OCI-LY1 (cell line): ENCODE measurements at regions not wholly inside any gene's neighbourhood (a gene's known extent, or its start where the extent isn't known, plus 50 kb on each side); places are given as distances from the start of the nearest gene placed in this dataset.

Experiments
- CTCF ChIP-seq: fragments of 200-600 bp; sonication (generic), shearing (Covaris generic); IDR thresholded peaks from 2 replicates; pipeline ENCODE4 v1.5.1; 2017; ENCODE audit warnings: mild to moderate bottlenecking, antibody characterized with exemption, low read length, moderate library complexity, mixed read lengths
- EZH2 ChIP-seq: fragments of 200-600 bp; sonication (generic), shearing (Covaris generic); IDR thresholded peaks from 2 replicates; pipeline ENCODE4 v1.8.0; 2017; ENCODE audit warnings: borderline replicate concordance, mixed run types, mild to moderate bottlenecking, antibody characterized with exemption, low read length, moderate library complexity, mixed read lengths

GRCh38 chr3:177513815-177514610, 316.7 kb upstream of the TBL1XR1 start:
- no peak for TF ChIP-seq CTCF
- no peak for TF ChIP-seq EZH2
